ENCODE measurements at regions not wholly inside any gene's neighbourhood (a gene's known extent, or its start where the extent isn't known, plus 50 kb on each side); places are given as distances from the start of the nearest gene placed in this dataset.
"Not testable (repeated sequence)": the region's sequence is repeated elsewhere in the genome, so short reads cannot be mapped to it uniquely, and the experiment has no call there.

DNA sequence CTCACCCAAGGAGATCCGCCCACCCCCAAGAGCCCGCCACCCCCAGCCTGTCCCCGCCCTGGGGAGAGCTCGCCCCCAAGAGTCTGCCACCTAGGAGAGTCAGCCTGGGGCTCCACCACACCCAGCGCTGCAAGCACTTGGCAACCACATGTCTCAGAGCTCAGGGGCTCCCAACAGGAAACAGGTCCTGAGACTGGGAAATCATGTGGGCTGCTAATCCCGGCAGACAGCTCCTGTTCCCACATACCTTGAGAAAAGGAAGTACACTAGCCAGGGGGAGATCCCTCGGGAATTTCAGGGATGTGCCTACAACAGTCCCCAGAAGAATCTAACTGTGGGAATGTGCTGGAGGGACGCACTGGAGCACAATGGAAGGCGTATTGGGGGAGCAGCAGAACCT is 331.4 kb downstream of the ANAPC1 start:
- in situ Hi-C loops (cut with HindIII; ENCODE audit: low sequenced_read_pairs) = not testable (repeated sequence)

GRCh38 chr2:111559301-111559700 is 324.7 kb downstream of the ANAPC1 start:
- in situ Hi-C loops (cut with HindIII; ENCODE audit: low sequenced_read_pairs) = not testable (repeated sequence)

GRCh38 chr2:111559814-111560213 is 324.2 kb downstream of the ANAPC1 start:
- in situ Hi-C loops (cut with HindIII; ENCODE audit: low sequenced_read_pairs) = not testable (repeated sequence)

DNA sequence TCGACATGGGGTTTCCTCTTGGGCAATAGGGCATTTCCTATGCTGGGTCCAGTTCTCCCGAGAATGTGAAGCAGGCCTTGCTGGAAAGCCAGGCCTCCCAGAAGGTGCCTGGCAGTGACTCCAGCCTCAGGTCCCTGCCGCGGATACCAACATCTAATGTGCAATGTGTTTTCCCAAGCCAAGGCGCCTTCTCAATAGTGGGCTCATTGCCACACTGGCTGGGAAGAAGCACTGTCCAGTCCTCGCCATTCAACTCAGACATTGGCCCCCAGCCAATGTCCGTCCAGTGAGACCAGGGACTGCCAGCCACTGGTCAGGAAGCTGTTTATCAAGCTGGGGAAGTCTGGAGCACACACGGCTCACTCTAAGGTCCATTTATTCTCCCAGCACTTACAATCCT is 317.9 kb downstream of the ANAPC1 start:
- in situ Hi-C loops (cut with HindIII; ENCODE audit: low sequenced_read_pairs) = not testable (repeated sequence)

DNA sequence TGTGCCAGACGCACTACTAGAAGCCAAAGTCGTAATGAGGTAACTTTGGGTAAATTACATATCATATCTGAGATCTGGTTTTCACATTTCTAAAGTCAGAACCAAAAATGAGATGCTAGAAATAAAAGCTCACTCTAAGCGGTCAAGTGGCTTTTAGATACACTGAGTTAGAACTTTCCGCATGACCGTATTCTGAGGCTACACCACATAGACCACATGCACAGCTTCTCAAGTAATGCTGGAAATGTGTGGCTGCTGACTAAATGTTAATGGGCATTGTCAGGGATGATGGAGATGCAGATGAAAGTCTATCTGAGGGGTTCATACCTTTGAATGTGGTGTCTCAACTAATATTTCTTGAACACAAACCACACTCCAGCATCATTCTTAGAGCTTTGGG is 316.8 kb downstream of the ANAPC1 start:
- in situ Hi-C loops (cut with HindIII; ENCODE audit: low sequenced_read_pairs) = not testable (repeated sequence)

DNA sequence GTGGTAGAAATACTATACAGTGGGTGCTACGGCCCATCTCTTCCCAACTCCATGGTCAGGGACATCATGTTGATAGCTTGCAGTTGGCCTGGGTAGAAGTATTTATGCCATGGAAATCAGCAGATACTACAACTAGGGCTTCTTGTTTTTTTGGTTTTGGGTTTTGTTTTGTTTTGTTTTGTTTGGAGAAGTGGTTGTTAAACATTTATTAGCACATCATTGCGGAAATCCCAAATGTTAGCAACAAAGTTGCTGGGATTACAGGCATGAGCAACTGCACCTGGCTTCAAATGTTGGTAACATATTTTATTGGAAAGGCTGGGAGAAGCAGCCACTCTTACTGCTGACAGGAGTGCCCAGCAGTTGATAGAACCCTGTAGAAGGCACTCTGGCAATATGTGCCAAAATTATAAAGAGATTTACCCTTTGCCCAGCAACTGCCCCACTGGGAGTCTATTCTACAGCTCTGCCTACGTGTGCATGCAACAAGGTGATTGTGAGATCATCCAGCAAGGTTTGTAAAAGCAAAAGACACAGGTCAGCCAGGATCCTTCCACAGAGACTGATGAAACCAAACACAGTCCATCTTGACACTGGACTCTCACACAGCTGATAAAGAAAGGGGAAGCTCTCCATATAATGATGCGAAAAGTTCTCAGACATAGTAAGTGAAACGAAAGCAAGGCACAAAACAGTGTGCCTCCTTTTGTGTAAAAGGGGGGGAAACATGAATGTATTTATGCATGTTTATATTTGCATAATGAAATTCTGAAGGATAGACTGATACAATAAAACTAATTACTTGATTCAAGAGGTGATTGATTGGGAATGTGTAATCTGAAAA is 314.4 kb downstream of the ANAPC1 start:
- in situ Hi-C loops (cut with HindIII; ENCODE audit: low sequenced_read_pairs) = not testable (repeated sequence)

- in situ Hi-C loops (cut with HindIII; ENCODE audit: low sequenced_read_pairs) = not testable (repeated sequence)
These were observed 313.5 kb downstream of the ANAPC1 start for GRCh38 chr2:111570300-111571114.

DNA sequence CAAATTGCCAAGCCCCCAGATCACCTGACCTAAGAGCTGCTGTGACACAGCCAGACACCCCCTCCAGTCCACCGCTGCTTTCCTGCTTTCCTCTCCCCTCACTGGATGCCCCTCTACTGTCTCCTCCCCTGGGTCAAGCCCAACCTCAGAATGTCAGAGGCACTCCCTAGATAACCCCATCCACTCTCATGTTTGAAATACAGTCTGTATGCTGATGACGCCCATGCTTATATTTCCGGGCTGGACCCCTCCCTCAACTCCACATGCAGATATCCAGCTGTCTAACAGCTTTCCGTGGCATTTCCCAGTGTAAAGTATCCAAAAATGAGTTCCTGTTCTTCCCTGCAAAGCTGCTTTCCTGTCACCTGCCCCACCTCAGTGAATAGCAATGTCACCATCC is 309.2 kb downstream of the ANAPC1 start:
- in situ Hi-C loops (cut with HindIII; ENCODE audit: low sequenced_read_pairs) = not testable (repeated sequence)

- in situ Hi-C loops (cut with HindIII; ENCODE audit: low sequenced_read_pairs) = not testable (repeated sequence)
These were observed 306.7 kb downstream of the ANAPC1 start for GRCh38 chr2:111577154-111577885.

DNA sequence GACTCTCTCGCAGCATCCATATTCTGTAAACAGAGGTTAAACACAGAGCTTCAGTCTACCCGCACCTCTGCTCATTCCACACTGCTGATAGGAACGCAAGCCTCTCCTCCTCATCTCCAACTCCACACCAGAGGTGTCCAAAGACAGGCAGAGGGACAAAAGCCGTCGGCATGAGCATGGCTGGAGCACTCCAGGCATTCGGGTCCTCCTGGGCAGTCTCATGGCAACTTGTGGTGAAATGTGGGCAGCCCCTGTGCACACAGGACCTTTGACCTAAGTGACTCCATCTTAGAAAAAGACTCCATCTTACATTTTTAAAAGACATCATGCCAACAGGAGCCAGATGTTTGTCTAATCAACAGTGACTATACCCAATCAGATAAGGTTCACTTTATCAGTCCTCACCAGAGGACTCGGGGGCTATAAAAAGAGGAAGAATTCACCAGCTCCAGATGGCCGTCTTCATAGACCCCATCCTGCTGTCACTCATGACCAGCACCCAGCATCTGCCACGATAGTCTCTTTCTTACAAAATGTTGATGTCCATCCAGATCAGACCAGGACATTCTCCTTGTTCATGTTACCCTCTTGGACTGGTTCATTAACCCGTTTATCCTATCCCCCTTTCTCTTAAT is 304.4 kb downstream of the ANAPC1 start:
- in situ Hi-C loops (cut with HindIII; ENCODE audit: low sequenced_read_pairs) = not testable (repeated sequence)

DNA sequence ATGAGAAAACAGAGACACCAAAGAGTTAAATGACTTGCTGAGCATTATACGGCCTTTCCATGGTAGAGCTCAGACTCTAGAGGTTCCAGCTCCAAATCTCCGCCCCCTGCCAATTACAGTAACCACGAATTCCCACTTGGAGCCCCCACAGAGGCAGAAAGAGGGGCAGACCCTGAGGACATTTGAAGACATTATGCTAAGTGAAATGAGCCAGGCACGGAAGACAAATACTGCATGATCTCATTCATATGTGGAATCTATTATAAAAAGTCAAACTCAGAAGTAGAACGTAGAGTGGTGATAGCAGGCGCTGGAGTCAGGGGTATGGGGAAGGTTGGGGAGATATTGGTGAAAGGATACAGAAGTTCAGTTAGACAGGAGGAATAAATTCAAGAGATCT is 303.4 kb downstream of the ANAPC1 start:
- in situ Hi-C loops (cut with HindIII; ENCODE audit: low sequenced_read_pairs) = not testable (repeated sequence)

DNA sequence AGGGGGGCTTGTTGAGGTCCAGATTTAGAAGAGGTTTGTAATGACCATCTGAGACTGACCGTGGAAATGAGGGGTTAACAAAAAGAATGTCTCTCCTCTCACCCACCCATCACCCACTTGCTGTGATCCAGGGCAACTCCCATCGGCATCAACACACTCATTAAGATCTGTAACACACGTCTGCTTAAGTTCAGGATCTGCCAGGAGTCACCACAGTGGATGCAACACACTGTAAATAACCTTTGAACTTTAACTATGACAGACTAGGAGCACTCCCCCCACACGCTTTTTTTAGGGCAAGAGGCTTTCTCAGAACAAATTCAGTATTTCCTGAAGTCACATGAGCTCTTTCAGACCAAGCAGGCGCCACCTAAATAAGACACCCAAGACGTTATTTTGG is 301.9 kb downstream of the ANAPC1 start:
- in situ Hi-C loops (cut with HindIII; ENCODE audit: low sequenced_read_pairs) = not testable (repeated sequence)

DNA sequence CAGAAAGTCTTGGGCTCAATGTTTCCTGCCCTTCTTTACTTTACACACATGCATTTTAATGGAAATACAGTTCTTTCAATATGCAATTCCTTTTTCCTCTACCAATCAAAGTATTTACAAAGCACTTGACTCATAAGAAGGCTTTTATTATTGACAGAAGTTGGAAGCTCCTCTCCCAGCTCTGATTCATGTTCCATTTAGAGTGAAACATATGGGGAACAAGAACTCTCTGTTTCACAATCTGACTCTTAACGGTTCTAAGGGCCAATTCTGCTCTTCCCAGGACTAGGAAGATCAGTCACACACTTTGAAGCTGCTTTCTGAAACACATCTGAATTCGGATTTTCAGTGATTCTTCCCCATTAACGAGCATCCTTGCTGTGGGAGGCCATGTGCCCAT is 300.5 kb downstream of the ANAPC1 start:
- in situ Hi-C loops (cut with HindIII; ENCODE audit: low sequenced_read_pairs) = not testable (repeated sequence)

DNA sequence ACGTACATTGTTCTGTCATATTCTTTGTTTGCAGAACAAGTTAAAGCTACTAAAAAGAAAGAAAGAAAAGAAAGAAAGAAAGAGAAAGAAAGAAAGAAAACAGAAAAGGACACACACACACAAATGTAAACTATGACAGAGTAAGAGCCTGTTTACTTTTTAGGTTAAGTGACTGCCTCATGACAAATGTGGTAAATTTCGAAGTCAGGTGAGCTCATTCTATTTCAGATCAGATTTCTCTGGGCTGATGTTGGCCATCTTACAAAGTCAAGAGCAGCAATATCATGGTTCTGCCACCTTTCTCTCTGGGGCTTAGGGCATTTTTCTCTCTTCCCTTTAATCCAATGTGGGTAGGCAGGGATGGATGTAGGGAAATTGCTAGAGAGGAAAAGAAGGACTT is 299.5 kb downstream of the ANAPC1 start:
- in situ Hi-C loops (cut with HindIII; ENCODE audit: low sequenced_read_pairs) = not testable (repeated sequence)

- in situ Hi-C loops (cut with HindIII; ENCODE audit: low sequenced_read_pairs) = not testable (repeated sequence)
These were observed 299.0 kb downstream of the ANAPC1 start for GRCh38 chr2:111584950-111585349.

GRCh38 chr2:111586014-111586413 is 298.0 kb downstream of the ANAPC1 start:
- in situ Hi-C loops (cut with HindIII; ENCODE audit: low sequenced_read_pairs) = not testable (repeated sequence)

- in situ Hi-C loops (cut with HindIII; ENCODE audit: low sequenced_read_pairs) = not testable (repeated sequence)
These were observed 288.9 kb downstream of the ANAPC1 start for GRCh38 chr2:111595072-111595471.

DNA sequence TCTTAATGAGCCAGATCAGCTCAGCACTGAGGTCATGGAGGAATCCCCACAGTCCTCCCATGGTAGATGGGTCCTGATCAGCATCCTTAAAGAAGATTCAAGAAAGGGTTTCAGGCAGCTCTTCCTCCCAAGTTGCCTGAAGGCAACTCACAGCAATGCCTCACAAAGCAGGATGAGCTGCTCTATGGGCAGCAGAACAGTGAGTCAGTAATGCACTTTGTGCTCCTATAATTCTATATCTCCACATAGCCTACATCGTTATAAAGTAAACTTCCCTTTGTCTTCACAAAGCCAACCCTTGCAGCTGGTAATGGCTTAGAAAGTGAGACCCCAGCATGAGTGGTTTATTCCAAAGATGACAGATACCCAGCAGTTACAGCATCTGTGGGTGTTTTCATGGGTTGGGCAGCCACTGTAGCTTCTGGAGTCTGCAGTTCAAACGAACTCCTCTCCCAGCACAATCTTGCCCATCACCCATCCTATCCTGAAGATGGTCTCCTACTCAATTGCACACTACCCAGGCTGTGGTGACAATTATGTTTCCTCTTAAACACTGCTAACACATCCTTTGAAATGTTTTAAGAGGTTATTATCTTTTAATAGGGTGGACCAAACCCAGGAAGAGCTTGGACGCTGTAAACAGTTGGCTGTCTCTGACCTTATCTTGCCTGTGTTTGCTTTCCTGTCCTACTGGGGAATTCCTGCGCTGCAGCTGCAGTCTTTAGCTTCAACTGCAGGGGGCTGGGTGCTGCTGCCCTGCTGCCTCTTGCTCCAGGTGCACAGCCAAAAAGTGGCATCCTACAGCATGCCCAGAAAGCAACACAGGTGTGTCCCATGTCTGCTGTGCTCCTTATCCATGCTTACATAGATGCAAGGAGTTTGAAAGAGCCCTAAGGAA is 286.9 kb downstream of the ANAPC1 start:
- in situ Hi-C loops (cut with HindIII; ENCODE audit: low sequenced_read_pairs) = not testable (repeated sequence)

DNA sequence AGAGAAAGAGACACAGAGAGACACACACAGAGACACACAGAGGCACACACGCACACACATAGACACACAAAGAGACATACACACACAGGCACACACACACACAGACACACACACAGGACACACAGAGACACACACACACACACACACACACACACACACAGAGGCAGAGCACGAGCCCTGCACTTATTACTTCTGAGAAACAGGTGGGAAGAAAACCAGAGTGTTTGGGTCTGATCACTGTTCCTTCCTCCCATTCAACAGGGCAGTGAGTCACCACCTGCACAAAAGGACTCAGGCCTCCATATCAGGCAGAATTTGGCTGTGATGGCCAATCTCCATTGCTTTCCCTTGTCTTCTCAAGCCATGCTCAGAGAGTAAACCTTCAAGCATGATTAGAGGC is 285.0 kb downstream of the ANAPC1 start:
- in situ Hi-C loops (cut with HindIII; ENCODE audit: low sequenced_read_pairs) = not testable (repeated sequence)

DNA sequence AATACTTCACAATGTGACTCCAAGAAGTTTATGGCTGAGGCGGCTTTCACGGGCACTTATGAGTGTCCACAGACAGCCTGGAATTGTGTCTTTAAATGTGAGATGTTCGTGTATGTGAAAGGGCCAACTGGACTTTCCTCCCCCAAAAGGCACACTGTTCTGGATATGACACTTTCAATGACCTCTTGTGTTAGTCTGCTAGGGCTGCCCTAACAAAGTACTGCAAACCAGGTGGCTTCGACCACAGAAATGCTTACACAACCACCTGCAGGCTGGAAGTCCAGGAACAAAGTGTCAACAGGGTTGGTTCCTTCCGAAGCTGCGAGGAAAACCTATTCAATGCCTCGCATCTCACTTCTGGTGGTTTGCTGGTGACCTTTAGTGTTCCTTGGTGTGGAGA is 281.7 kb downstream of the ANAPC1 start:
- in situ Hi-C loops (cut with HindIII; ENCODE audit: low sequenced_read_pairs) = not testable (repeated sequence)
